ENCODE measurements at regions not wholly inside any gene's neighbourhood (a gene's known extent, or its start where the extent isn't known, plus 50 kb on each side); places are given as distances from the start of the nearest gene placed in this dataset.

DNA sequence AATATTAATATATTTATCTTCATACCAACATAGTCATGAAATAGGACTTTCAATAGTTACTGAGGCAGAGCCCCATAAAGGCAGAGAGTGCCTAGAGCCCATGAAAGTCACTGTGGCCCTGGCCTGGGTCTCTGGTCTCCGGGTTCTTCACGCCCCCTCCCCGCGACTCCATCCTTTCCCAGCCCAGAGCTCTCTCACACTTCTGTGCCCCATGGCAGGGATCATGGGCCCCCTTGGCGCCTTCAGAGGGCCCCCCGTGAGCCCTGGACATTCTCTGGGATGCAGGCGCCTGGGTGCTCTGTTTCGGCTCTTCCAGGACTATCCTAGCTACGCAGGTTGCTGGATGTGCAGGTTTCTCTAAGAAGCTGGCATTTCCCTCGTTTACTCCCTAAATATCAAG lies 228.4 kb downstream of the TEX29 start:
- TF ChIP-seq, protein P1, sequence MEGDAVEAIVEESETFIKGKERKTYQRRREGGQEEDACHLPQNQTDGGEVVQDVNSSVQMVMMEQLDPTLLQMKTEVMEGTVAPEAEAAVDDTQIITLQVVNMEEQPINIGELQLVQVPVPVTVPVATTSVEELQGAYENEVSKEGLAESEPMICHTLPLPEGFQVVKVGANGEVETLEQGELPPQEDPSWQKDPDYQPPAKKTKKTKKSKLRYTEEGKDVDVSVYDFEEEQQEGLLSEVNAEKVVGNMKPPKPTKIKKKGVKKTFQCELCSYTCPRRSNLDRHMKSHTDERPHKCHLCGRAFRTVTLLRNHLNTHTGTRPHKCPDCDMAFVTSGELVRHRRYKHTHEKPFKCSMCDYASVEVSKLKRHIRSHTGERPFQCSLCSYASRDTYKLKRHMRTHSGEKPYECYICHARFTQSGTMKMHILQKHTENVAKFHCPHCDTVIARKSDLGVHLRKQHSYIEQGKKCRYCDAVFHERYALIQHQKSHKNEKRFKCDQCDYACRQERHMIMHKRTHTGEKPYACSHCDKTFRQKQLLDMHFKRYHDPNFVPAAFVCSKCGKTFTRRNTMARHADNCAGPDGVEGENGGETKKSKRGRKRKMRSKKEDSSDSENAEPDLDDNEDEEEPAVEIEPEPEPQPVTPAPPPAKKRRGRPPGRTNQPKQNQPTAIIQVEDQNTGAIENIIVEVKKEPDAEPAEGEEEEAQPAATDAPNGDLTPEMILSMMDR (IDR thresholded peaks at IDR 0.05), result no peak
- no peak for TF ChIP-seq POLR2AphosphoS5 (IDR thresholded peaks at IDR 0.05)

Data from sigmoid colon (tissue), 4 donors.